ENCODE measurements at regions not wholly inside any gene's neighbourhood (a gene's known extent, or its start where the extent isn't known, plus 50 kb on each side); places are given as distances from the start of the nearest gene placed in this dataset.

GRCh38 chrX:122934131-122934530 lies 249.9 kb upstream of the GRIA3 start:
- intact Hi-C loops (cut with micrococcal nuclease) = no loop called here
- H3K9ac ChIP-seq (ENCODE audit: insufficient read depth in 1 of 2, low read depth in 2 of 2, low read length in 2 of 2) = no peak overlapping the region
- BruUV-seq (replicated peaks) = no TSS peak

GRCh38 chrX:122940199-122940598 lies 243.9 kb upstream of the GRIA3 start:
- no peaks in the 10 kb centered on the region for H3K36me3 ChIP-seq (ENCODE audit: control insufficient read depth, insufficient read depth, low read length)
- H3K4me3 ChIP-seq = no peak overlapping the region
- no peak overlapping the region for H2AFZ ChIP-seq (ENCODE audit: low read depth, low read length)
- H3K79me2 ChIP-seq (ENCODE audit: control insufficient read depth, insufficient read depth, low read length) = no peaks in the 10 kb centered on the region
- no peaks in the 10 kb centered on the region for H3K27me3 ChIP-seq (ENCODE audit: control insufficient read depth in 2 of 2, insufficient read depth in 2 of 2, low read length in 2 of 2)
- H3K9me1 ChIP-seq (ENCODE audit: control insufficient read depth, insufficient read depth, low read length) = no peaks in the 10 kb centered on the region
- H4K20me1 ChIP-seq (replicated peaks; ENCODE audit: control insufficient read depth, insufficient read depth, low read length) = no peaks in the 10 kb centered on the region
- no peaks in the 10 kb centered on the region for H3K9me3 ChIP-seq (replicated peaks; ENCODE audit: control insufficient read depth, insufficient read depth, low read depth, low read length)
- intact Hi-C loops (cut with micrococcal nuclease) (no loop called here), in situ Hi-C loops (cut with MboI) (no loop called here)
- FAIRE-seq = no peak
- H3K9ac ChIP-seq (ENCODE audit: insufficient read depth in 1 of 2, low read depth in 2 of 2, low read length in 2 of 2) = no peak overlapping the region
- no peak for ATAC-seq
- ChIA-PET POLR2A (no interaction called here), CTCF (ENCODE audit: low intra/inter-chr PET ratio) (no interaction called here)
- no peak overlapping the region for H3K4me2 ChIP-seq (ENCODE audit: insufficient read depth, low read length)
- BruUV-seq (replicated peaks) = no TSS peak
- H3K27ac ChIP-seq (ENCODE audit: extremely low read depth, low read depth, low read length) = no peak overlapping the region
- TF ChIP-seq ILK (tag; IDR thresholded peaks at IDR 0.05; ENCODE audit: borderline replicate concordance, low read depth) (no peak), ZNF133 (CRISPR knock-in tag; IDR thresholded peaks at IDR 0.05) (no peak), C11orf30 (IDR thresholded peaks at IDR 0.05; ENCODE audit: low read depth) (no peak)
- H3K4me1 ChIP-seq (replicated peaks in 1 of 2; ENCODE audit: control insufficient read depth in 2 of 2, insufficient read depth in 2 of 2, low read length in 2 of 2) = no peaks in the 10 kb centered on the region
- no peak for DNase-seq (ENCODE audit: extremely low read depth in 1 of 4, low spot score in 3 of 4)
- WGBS (ENCODE audit: insufficient coverage, low coverage, missing lambda C conversion rate) = 0% methylated on average over 1 of the region's 1 CpG

More at GRCh38 chrX:122934131-122934530, 249.9 kb upstream of the GRIA3 start:
- no peaks in the 10 kb centered on the region for H3K27me3 ChIP-seq (ENCODE audit: control insufficient read depth in 2 of 2, insufficient read depth in 2 of 2, low read length in 2 of 2)
- no peaks in the 10 kb centered on the region for H3K9me3 ChIP-seq (replicated peaks; ENCODE audit: control insufficient read depth, insufficient read depth, low read depth, low read length)
- H3K4me2 ChIP-seq (ENCODE audit: insufficient read depth, low read length) = no peak overlapping the region
- H3K9me1 ChIP-seq (ENCODE audit: control insufficient read depth, insufficient read depth, low read length) = no peaks in the 10 kb centered on the region
- in situ Hi-C loops (cut with MboI) = loop anchor here (10.0 kb wide), 1 partner anchor 1429 kb away; no protein-coding TSS in a partner anchor
- TF ChIP-seq ZNF133 (CRISPR knock-in tag; IDR thresholded peaks at IDR 0.05) (no peak), ZBTB17 (CRISPR knock-in tag; IDR thresholded peaks at IDR 0.05) (no peak), SMARCC2 (IDR thresholded peaks at IDR 0.05; ENCODE audit: low read depth) (no peak), LEF1 (IDR thresholded peaks at IDR 0.05) (no peak), SIN3A (IDR thresholded peaks at IDR 0.05; ENCODE audit: borderline replicate concordance in 2 of 2, control insufficient read depth in 1 of 2, low read depth in 2 of 2, low read length in 2 of 2) (no peak), CCAR2 (IDR thresholded peaks at IDR 0.05; ENCODE audit: low read depth, low read length) (no peak), SIRT6 (IDR thresholded peaks at IDR 0.05; ENCODE audit: low read depth, low read length) (no peak), ZNF57 (CRISPR knock-in tag; IDR thresholded peaks at IDR 0.05) (no peak)
- H3K4me3 ChIP-seq = no peak overlapping the region
- FAIRE-seq = no peak
- no peaks in the 10 kb centered on the region for H3K79me2 ChIP-seq (ENCODE audit: control insufficient read depth, insufficient read depth, low read length)
- H4K20me1 ChIP-seq (replicated peaks; ENCODE audit: control insufficient read depth, insufficient read depth, low read length) = no peaks in the 10 kb centered on the region
- ChIA-PET POLR2A (no interaction called here), CTCF (ENCODE audit: low intra/inter-chr PET ratio) (no interaction called here)
- H2AFZ ChIP-seq (ENCODE audit: low read depth, low read length) = no peak overlapping the region
- no peaks in the 10 kb centered on the region for H3K36me3 ChIP-seq (ENCODE audit: control insufficient read depth, insufficient read depth, low read length)
- 0% methylated on average over 1 of the region's 1 CpG for WGBS (ENCODE audit: insufficient coverage, low coverage, missing lambda C conversion rate)
- H3K4me1 ChIP-seq (replicated peaks in 1 of 2; ENCODE audit: control insufficient read depth in 2 of 2, insufficient read depth in 2 of 2, low read length in 2 of 2) = no peaks in the 10 kb centered on the region
- no peak overlapping the region for H3K27ac ChIP-seq (ENCODE audit: extremely low read depth, low read depth, low read length)
- no peak for DNase-seq (ENCODE audit: extremely low read depth in 1 of 4, low spot score in 3 of 4)
- ATAC-seq = no peak

Data from K562 (cell line).